Cardiac septum (tissue), 1 donor: ENCODE measurements at regions not wholly inside any gene's neighbourhood (a gene's known extent, or its start where the extent isn't known, plus 50 kb on each side); places are given as distances from the start of the nearest gene placed in this dataset.
A peak's percentile ranks its signal among the peaks of the same experiment; 100 is the strongest.

ENCODE experiments used
- DNase-seq: peaks from one replicate; pipeline ENCODE4 v3.0.0-alpha.2; 2020; ENCODE audit warnings: low spot score
- intact Hi-C: fragments of 100-400 bp; cut with DNase I; formaldehyde crosslinking; loops from one replicate; pipeline ENCODE4 v1.14.0; 2022
- donor health status: DM: no; HTN: no; CAD: no.

DNA sequence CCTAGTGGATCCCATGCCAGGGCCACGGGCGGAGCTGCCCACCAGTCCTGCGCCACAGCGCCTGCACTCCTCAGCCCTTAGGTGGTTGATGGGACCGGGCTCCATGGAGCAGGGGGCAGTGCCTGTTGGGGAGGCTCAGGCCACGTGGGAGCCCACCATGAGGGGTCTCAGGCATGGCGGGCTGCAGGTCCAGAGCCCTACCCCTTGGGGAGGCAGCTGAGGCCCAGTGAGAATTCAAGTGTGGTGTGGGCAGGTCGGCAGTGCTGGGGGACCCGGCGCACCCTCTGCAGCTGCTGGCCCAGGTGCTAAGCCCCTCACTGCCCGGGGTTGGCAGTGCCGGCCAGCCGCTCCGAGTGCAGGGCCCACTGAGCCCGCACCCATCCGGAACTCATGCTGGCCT, 139.8 kb upstream of the LYZL2 start:
- DNase-seq, result no peak
- intact Hi-C loops, result no loop called here

DNA sequence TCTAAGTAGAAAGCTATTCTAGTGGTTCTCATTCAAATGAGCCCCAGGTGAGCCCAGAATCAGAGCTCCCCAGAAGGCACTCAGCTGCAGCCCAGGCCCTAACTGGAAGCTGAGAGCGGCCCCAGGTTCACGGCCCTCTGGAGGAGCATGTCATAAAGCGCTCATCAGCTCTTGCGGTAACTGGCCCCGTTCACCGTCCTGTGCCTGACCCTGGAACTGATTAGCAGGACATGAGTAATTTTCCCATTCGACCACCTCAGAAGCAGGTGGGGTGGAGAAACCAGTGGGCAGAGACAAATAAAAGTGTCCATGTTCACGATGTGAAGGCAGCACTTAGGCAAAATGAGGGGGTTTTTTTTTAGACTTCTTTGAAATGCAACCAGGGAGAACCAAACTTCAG, 136.1 kb upstream of the LYZL2 start:
- DNase-seq, result no peak
- intact Hi-C loops, result no loop called here

DNA sequence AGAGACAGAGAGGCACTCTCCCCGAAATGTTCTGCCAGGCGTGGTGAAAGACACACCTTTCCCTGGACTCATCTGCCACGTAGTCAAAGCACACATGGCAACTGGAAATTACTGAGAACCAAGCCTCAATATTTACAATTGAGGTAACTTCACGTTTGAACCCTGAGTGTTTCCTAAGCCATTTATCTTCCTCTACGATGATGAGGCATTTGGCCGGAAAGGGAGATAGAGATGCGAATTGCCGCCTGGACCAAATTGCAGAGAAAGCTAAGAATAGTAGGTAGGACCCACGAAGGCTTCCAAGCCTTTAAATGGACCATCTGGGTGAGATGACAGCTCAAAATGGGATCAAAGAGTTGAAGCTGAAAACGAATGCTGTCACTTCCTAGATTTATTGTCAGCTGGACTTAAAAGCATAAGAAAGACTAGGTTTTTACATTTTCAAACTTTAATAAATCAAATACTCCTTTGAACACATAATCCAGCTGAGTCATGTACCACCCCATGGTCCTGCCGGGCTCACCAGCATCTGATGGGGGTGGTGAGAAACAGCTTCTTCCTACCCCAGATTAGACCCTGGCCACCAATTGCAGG, 135.6 kb upstream of the LYZL2 start:
- intact Hi-C loops, result no loop called here

DNA sequence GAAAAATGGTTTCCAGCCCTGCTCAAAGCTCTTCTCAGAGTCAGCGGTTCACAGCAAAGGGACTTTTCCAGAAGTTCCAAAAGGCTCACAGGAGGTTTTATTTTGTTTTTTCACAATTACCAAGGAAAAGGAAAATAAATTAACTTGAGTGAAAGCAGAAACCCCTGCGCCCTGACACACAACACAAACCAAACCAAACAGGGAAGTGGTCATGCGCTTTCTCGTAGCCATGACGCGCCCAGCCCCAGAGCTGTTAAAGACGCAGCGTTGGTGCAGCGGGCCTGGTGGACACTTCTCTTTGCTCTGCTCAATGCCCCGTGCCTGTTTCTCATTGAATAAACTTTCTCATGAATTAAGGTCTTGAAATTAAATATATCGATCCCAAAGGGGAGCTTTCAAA, 134.4 kb upstream of the LYZL2 start:
- intact Hi-C loops, result no loop called here
- no peak for DNase-seq

More for the DNA sequence above, 135.6 kb upstream of the LYZL2 start:
- no peak for DNase-seq

DNA sequence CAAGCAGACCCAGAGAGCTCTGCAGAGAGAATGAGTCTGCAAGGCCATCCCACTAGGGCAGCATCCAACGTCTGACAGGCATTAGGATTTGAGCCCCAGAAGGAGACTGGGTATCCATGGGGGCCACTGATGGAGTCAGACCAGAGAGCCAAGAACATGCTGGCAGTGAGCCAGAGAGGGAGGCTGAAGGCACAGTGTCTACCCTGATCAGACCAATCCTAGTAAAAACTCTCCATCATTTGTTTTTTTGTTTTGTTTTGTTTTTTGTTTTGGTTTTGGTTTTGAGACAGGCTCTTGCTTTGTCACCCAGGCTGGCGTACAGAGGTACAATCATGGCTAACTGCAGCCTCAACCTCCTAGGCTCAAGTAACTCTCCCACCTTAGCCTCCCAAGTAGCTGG, 133.1 kb upstream of the LYZL2 start:
- DNase-seq, result no peak
- intact Hi-C loops, result no loop called here

DNA sequence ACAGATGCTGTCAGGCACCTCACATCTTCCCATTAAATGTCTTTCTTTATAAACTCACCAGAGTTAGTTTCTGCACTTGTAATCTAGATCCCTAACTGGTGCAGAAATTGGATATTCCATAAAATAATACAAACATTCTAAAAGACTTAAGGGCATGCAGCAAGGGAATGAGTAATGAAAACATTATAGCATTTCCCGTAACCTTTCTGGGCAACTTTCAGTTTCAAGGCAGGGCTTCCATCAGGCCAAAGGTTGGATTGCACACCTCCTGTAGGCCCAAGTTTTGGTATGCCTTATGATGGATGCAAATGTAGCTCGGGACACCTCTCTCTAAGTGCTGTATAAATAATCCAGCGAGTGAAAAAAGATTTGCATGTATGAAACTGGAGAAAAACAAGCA, 129.9 kb upstream of the LYZL2 start:
- intact Hi-C loops, result loop anchor here (10.0 kb wide), 1 partner anchor 1055 kb away; no protein-coding TSS in a partner anchor
- DNase-seq, result no peak

DNA sequence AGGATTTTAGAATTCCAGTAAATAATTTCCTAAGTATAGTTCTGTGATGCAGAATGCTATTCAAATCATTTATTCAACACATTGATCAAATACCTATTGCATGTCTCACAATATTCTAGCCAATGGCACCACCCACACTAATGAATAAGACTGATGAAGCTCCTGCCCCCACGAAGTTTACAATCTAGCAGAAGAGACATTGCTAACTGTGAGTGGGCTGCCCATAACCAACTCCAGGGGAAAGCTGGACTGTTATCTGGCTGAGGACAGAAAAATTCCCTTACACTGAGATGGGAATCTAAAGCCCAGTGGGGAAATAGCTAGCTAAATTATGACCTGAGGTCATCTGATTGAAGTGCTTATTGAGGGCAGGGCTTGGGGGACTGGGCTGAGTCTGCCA, 128.8 kb upstream of the LYZL2 start:
- intact Hi-C loops, result loop anchor here (10.0 kb wide), 1 partner anchor 1056 kb away; no protein-coding TSS in a partner anchor

DNA sequence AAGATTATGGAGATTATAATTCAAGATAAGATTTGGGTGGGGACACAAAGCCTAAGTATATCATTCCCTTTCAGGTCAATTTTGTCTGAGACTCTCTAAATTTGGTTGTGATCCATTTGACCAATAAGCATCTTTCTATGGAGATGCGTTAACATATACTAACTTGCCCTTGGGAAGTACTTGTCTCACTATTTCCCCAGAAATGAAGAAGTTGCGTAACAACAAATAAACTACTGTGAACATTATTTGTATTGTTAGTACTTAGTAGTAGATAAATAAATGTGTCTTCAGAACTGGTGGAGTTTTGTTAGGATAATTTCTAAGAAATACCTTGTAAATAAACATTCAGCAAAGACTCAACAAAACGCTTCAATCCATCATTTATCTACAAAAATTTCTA, 127.3 kb upstream of the LYZL2 start:
- no peak for DNase-seq
- intact Hi-C loops, result loop anchor here (10.0 kb wide), 1 partner anchor 1058 kb away; no protein-coding TSS in a partner anchor

More for the DNA sequence above, 128.8 kb upstream of the LYZL2 start:
- DNase-seq, result no peak

DNA sequence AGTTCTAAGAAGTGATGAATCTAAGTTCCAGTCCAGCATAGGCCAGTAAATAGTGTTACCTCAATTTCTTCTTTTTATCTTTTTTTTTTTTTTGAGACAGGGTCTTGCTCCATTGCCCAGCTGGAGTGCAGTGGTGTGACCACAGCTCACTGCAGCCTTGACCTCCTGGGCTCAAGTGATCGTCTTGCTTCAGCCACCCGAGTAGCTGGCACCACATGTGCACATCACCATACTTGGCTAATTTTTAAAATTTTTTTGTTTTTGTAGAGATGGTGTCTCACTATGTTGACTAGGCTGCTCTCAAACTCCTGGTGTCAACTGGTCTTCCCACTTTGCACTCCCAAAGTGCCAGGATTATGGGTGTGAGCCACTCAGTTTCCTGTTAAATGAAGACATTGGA, 126.6 kb upstream of the LYZL2 start:
- intact Hi-C loops, result loop anchor here (10.0 kb wide), 1 partner anchor 1059 kb away; no protein-coding TSS in a partner anchor

DNA sequence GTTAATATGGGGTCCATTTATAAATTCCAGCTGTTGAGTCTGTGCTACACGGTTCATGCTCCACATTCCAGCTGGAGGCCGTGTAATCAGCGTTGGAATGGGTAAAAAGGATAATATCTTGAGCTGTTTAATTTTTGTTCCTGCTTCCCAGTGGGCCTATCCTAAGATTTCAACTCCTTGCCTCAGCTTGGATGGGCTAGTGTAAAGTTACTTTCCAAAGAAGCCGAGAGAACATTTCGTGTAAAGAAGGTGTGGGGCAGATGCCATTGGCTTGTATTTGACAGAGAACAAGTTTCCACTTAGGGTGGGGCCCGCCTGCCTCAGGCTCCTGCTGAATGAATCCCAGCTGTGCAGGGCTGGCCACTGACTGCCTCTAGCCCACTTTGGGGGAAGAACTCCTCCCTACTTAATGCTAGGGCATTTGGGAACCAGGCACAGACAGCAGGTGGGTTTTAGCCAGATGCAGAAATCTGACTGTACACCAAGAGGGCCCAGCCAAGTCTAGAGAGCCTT, 125.9 kb upstream of the LYZL2 start:
- intact Hi-C loops, result loop anchor here (10.0 kb wide), 1 partner anchor 1059 kb away; no protein-coding TSS in a partner anchor

More for the DNA sequence above, 126.6 kb upstream of the LYZL2 start:
- no peak for DNase-seq

DNA sequence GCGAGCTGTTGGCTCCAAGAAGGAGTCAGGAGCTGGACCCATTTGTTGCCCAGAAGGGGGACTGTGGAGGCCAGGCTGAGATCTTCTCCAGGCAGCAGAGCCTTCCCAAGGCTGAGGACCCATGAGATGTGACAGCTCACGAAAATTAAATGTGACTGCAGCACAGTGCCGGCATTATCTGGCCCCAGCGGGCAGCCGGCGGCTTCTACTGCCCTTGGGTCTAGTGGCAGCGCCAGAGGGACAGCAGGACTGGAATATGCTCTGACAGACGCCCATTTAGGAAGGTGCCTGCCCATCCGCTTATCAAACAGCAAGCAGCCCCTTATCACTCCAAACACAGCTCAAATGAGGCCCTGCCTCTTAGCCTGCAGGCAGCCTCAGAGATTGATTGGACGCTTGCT, 122.9 kb upstream of the LYZL2 start:
- no peak for DNase-seq
- intact Hi-C loops, result loop anchor here (10.0 kb wide), 1 partner anchor 1062 kb away; no protein-coding TSS in a partner anchor

More for the DNA sequence above, 125.9 kb upstream of the LYZL2 start:
- DNase-seq, result no peak

DNA sequence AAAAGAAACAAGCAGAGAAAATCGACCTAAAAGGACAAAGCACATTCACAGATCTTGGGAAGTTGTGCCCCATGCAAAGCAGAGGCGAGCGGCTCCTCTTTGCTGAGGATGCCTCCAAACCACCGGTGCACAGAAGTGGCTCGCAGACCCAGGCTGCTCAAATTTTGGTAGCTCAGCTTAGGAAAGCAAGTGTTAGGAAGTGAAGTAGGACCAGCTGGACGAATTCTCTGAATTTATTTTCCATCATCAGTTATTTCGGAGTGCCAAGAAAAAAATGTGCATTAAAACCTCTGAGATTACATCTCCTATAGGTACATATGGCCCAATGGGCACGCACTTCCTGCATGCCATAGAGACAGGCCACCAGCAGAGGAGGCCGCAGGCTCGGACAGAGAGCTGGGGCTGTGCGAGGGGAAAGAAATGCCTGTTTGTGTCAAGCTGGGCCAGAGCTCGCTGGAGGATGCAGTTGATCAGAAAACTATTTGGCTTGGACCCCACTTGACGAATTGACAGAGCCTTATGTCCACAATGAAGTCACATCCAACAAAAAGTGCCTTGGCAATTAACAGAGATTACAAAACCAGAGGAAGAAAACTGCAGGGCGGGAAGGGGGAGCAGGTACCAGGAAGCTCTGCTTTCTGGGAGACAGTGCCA, 122.3 kb upstream of the LYZL2 start:
- intact Hi-C loops, result loop anchor here (10.0 kb wide), 1 partner anchor 1063 kb away; no protein-coding TSS in a partner anchor
- peak; percentile 83 for DNase-seq

DNA sequence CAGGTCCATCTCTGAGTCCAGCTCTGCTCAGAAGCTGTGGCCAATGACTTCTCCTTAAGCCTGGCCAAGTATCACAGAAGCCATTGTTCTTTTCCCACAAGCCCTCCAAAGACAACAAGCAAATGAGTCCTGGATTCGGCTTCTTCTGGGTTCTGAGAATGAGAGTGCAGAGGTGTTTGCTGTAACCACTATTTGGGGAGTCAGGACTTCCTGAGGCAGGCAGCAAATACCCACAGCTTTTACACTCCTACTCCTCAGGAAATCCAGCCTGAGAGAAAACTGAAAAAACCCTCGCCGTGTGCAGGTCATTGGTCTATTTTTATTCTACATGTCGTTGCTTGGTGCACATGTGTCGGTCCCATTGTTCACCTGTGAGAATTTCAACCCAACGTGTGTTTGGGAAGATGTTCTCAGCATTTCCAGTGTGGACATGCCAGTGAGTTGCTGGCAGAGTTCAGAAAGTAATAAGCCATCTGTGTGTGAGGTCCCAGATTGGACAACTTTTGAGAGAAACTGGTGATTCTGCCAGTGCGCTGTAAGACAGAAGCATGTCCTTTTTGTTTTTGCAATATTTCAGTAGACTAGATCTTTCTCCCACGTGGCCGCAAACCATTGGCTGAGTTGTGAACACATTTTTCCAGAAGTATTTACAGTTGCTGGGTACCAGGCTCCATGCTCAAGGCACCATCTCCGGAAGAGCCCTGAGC, 121.6 kb upstream of the LYZL2 start:
- intact Hi-C loops, result loop anchor here (10.0 kb wide), 1 partner anchor 1064 kb away; no protein-coding TSS in a partner anchor
- no peak for DNase-seq

DNA sequence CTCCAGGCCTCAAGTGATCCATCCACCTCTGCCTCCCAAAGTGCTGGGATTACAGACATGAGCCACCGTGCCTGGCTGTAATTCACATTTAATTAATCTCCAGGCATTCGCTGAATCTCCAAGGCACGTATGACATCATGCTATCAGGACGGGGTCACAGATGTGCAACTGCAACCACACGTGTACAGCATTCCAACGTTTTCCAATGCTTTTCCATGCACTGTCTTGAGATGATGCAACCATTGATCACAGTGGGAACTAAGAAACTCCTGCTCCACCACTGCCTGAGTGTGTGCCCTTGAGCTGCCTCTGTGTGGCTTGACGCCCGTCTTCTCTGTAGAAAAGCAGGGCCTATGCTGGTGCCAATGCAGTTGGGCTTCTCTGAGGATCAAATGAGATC, 119.8 kb upstream of the LYZL2 start:
- intact Hi-C loops, result no loop called here
- DNase-seq, result no peak

DNA sequence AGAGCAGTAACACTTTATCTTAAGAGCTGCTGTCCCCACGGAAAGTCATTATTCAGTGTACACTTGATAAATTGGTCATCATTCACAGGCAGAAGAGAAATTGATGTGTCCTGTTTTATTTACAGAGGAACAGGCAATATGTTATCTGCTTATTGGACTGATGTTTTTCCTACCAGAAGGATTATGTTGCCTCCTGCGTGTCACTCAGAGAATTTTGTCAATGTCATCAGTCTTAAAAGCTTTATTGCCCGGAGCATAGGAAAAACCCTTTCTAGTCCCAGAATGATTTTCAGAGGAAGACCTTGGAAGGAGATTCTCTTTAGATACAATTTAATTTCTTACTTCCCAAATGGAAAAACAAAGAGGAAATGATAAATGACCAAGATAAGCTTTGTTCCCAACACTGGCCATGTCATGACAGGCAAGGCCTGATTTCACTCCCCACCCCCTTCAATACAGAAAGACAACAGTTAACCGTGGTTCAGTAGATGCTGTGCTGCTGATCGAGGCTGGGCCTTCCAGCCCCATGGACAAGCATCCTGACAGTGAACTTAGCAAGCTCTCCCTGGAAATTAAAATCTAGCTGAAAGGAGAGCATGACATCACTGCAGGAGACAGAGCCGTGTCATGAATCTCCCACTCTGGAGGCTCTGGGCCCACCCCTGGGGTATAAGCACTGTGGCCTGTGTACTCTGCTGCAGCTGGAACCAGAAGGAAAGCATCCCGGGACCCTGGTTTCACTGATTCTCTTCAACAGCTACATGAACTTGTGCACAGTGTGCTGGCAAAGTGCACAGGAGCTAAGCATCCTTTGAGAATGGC, 118.8 kb upstream of the LYZL2 start:
- intact Hi-C loops, result no loop called here

DNA sequence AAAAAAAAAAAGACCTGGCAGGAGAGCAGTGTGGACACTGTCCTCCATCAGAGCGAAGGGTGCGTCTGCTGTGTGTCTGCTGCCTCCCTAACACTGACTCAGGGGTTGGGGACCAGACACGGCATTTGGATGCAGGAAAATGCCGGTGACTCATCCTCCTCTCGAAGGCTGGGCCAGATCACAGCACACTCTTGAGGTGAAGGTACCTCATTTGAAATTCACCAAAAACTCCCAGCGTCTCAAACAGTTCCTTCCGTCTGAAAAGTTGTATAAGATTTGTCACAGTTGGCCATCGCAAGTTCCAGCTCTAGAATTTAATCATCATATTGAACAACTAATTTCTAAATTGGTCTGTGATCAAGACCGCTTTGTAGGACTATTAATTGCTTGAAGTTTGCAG, 118.1 kb upstream of the LYZL2 start:
- intact Hi-C loops, result no loop called here
- no peak for DNase-seq

More for the DNA sequence above, 118.8 kb upstream of the LYZL2 start:
- DNase-seq, result no peak

DNA sequence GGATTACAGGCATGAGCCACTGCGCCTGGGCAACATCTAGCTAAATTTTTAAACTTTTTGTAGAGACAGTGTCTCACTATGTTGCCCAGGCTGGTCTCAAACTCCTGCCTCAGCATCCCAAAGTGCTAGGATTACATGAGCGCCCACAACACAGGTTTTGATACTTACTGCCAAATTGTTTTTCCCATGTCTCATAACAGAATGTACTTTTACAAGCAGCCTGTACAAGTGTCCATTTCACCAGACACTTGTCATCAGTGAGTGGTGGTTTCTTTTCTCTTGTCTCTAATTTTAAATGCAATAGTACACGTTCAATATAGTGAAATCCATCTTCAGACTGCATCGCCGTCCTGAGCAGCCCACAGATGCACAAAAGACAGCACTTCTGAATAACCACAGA, 116.4 kb upstream of the LYZL2 start:
- DNase-seq, result no peak
- intact Hi-C loops, result no loop called here

DNA sequence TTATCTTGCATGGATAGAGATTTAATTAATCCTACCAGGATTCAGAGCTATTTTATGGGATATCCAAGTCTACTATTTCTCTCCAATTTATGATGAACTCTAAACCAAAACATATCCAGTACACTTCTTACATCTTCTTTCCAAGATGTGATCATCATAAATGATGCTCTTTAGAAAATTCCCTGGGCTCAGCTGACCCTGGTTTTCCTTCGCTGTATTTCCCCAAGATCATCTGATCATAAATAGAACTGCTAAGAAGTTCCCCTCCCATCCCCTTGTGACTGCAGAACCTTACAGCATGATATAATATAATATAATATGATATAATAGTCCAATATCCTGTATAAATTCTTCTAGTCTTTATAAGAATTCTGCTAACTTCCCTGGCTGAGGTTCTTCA, 114.6 kb upstream of the LYZL2 start:
- DNase-seq, result no peak
- intact Hi-C loops, result no loop called here

DNA sequence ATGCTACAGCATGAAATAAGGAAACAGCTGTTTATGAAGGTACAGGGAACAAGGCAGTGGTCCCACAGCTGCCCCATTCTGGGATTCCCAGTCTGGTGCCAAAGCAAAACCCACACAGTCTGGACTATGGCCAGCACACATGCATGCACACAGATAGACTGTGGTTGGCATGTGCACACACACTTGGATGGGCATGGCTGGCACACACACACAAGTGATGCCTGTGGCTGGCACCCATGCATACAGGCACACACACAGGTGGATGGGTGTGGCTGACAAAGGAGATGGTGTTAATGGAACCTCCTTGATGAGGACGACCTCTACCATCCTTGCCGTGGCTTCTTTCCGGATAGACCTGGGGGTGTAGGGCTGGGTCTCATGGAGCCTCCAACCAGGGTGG, 114.0 kb upstream of the LYZL2 start:
- intact Hi-C loops, result no loop called here

More for the DNA sequence above, 114.0 kb upstream of the LYZL2 start:
- no peak for DNase-seq
